Activated CD4-positive, alpha-beta T cell treated with anti-CD3 and anti-CD28 coated beads for 36 hours (primary cell): ENCODE measurements at regions not wholly inside any gene's neighbourhood (a gene's known extent, or its start where the extent isn't known, plus 50 kb on each side); places are given as distances from the start of the nearest gene placed in this dataset.

Source experiments
- ATAC-seq: fragments of 200-7000 bp; cut with Tn5 transposase; one replicate; pipeline ENCODE4 v1.10.0; 2021; ENCODE audit warnings: mild to moderate bottlenecking, moderate library complexity
- CTCF ChIA-PET: fragments of 350-600 bp; sonication (Branson Sonifier 250); formaldehyde crosslinking; loops from one replicate; lab custom pipeline; 2021; ENCODE audit warnings: antibody characterized with exemption; lab: Charles Lee
- POLR2A ChIA-PET: fragments of 350-600 bp; sonication (Branson Sonifier 250); formaldehyde crosslinking; loops from one replicate; lab custom pipeline; 2021; ENCODE audit warnings: antibody characterized with exemption, inconsistent platforms; lab: Charles Lee
- DNase-seq: peaks from one replicate; pipeline ENCODE4 v3.0.0-alpha.2; 2020
- H3K27ac Mint-ChIP-seq: one replicate; pipeline ENCODE4 v1.8.0; 2021; ENCODE audit warnings: mixed read lengths
- H3K27me3 Mint-ChIP-seq: one replicate; pipeline ENCODE4 v1.8.0; 2021; ENCODE audit warnings: mixed read lengths
- H3K36me3 Mint-ChIP-seq: one replicate; pipeline ENCODE4 v1.8.0; 2021; ENCODE audit warnings: low read depth, mixed read lengths
- H3K4me1 Mint-ChIP-seq: one replicate; pipeline ENCODE4 v1.8.0; 2021; ENCODE audit warnings: mixed read lengths
- H3K4me3 Mint-ChIP-seq: one replicate; pipeline ENCODE4 v1.8.0; 2021; ENCODE audit warnings: mild to moderate bottlenecking, moderate library complexity, mixed read lengths
- H3K9me3 Mint-ChIP-seq: one replicate; pipeline ENCODE4 v1.8.0; 2021; ENCODE audit warnings: low read depth, mixed read lengths
- intact Hi-C, 2 experiments: fragments of 100-400 bp; cut with DNase I in 1 of 2; cut with micrococcal nuclease in 1 of 2; formaldehyde crosslinking; loops; one replicate each; pipeline versions ENCODE4 v1.14.2 to v1.15.1; 2022 to 2024; cut with DNase I, micrococcal nuclease

GRCh38 chr15:37793851-37794250, 140.6 kb upstream of the TMCO5A start:
- ATAC-seq (no peak), DNase-seq (no peak)
- Mint-ChIP-seq H3K36me3 (no peaks in the 10 kb centered on the region), H3K4me3 (no peak overlapping the region), H3K4me1 (no peaks in the 10 kb centered on the region), H3K27me3 (peaks cover 3% of the 10 kb centered on the region), H3K27ac (no peak overlapping the region), H3K9me3 (peaks cover 5% of the 10 kb centered on the region)
- ChIA-PET CTCF (no interaction called here), POLR2A (no interaction called here)
- intact Hi-C loops: no loop called here

DNA sequence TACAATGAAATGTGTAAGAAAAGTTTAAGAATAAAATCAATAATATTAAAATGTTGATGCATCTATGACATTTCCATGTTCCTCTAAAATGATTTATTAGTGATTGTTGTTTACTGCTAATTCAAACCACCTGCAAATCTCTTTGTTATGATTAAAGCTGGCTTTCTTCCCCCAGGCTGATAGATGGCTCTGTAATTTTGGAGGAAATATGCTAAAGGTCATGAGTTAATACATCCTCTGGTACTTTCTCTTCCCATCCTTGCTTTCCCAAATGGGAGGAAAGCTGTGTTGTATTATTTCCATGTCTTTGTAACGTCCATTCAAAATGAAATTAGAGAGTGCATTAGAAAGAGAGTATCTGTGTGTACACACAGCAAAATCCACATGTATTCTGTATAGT, 139.5 kb upstream of the TMCO5A start:
- ChIA-PET CTCF (interaction anchor here (1.1 kb wide), 1 partner anchor 11 kb away, joined by 4 read pairs; no protein-coding TSS in a partner anchor), POLR2A (no interaction called here)
- Mint-ChIP-seq H3K27me3 (peaks cover 3% of the 10 kb centered on the region), H3K36me3 (no peaks in the 10 kb centered on the region), H3K4me1 (no peaks in the 10 kb centered on the region), H3K4me3 (no peak overlapping the region), H3K9me3 (peaks cover 5% of the 10 kb centered on the region), H3K27ac (no peak overlapping the region)
- intact Hi-C loops: no loop called here
- ATAC-seq: no peak
- no peak for DNase-seq

DNA sequence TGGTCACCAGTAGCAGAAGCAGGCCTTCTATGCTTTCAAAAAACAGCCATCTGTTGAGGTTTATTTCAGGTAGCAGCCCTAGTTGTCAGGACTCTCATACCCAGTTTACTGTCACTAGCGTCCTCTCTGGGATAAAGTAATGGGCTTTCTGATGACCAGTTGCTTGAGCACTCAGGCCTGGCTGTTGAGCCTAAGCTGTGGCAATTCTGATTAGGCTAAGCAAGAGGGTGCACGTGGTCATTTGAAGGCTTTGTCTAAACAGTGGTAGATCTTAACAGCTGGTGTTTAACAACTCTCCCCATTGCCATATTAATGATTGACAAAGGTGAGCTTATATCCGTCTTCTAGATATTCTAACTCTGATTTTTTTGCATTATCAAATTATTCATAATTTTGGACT, 132.9 kb upstream of the TMCO5A start:
- DNase-seq: no peak
- ATAC-seq: no peak
- Mint-ChIP-seq H3K9me3 (peaks cover 5% of the 10 kb centered on the region), H3K27ac (no peak overlapping the region), H3K4me3 (no peak overlapping the region), H3K4me1 (no peaks in the 10 kb centered on the region), H3K36me3 (no peaks in the 10 kb centered on the region), H3K27me3 (peaks cover 2% of the 10 kb centered on the region)
- ChIA-PET POLR2A (no interaction called here), CTCF (no interaction called here)
- intact Hi-C loops: loop anchor here in 1 of 2 experiments (10.0 kb wide), 1 partner anchor 57 kb away; no protein-coding TSS in a partner anchor

GRCh38 chr15:37806808-37807207, 127.6 kb upstream of the TMCO5A start:
- Mint-ChIP-seq H3K27me3 (peaks cover 2% of the 10 kb centered on the region), H3K9me3 (no peaks in the 10 kb centered on the region), H3K27ac (no peak overlapping the region), H3K4me1 (no peaks in the 10 kb centered on the region), H3K4me3 (no peak overlapping the region), H3K36me3 (no peaks in the 10 kb centered on the region)
- ChIA-PET POLR2A (no interaction called here), CTCF (no interaction called here)
- ATAC-seq (no peak), DNase-seq (no peak)
- intact Hi-C loops: loop anchor here in 1 of 2 experiments (10.0 kb wide), 1 partner anchor 62 kb away; no protein-coding TSS in a partner anchor

DNA sequence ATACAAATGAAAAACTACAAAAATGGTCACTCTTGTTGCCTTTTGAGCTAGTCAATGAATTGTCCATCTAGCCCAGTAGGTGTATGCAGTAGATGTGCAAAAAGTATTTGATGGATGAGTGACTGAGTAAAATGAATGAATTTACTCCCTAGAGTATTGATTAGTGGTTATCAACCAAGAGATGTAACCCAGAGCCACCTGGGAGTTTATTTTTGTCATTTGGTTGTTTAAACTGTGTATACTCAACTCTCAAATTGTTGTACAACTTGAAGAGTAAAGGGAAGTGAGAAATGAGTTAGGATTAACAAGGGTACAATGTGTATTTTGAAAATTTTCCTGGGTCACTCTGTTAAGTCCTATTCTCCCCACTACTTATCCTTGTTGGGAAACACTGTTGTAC, 124.1 kb upstream of the TMCO5A start:
- Mint-ChIP-seq H3K27me3 (peaks cover 2% of the 10 kb centered on the region), H3K4me1 (no peaks in the 10 kb centered on the region), H3K4me3 (no peak overlapping the region), H3K36me3 (no peaks in the 10 kb centered on the region), H3K27ac (no peak overlapping the region), H3K9me3 (no peaks in the 10 kb centered on the region)
- DNase-seq (no peak), ATAC-seq (no peak)
- CTCF ChIA-PET: no interaction called here
- intact Hi-C loops: no loop called here
- POLR2A ChIA-PET: no interaction called here

DNA sequence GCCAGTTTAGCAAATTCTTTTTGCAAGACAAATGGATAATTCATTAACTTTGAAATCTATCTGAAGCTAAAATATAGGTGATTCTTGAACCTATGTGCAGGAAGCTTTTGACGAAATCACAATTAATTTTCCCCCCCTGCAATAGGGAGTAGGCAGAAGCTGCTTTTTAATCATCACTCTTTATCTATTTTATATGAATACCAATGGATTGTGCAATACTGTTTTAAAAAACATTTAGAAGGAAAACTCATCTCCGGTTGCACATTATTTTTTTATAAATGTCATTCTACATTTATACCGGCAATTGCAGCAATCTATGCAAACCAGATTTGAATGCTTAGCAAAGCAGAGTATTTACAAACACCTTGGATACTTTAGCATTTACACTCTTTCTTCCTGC, 121.1 kb upstream of the TMCO5A start:
- ATAC-seq: no peak
- Mint-ChIP-seq H3K36me3 (no peaks in the 10 kb centered on the region), H3K9me3 (no peaks in the 10 kb centered on the region), H3K4me3 (no peak overlapping the region), H3K27ac (no peak overlapping the region), H3K27me3 (peaks cover 2% of the 10 kb centered on the region), H3K4me1 (no peaks in the 10 kb centered on the region)
- intact Hi-C loops: no loop called here
- ChIA-PET CTCF (interaction anchor here (0.6 to 0.8 kb wide), 2 partner anchors 23 to 105 kb away, joined by 3 read pairs; no protein-coding TSS in a partner anchor), POLR2A (no interaction called here)
- no peak for DNase-seq

- no peak overlapping the region for H3K4me3 Mint-ChIP-seq
- ChIA-PET POLR2A (no interaction called here), CTCF (no interaction called here)
- DNase-seq: no peak
- H3K36me3 Mint-ChIP-seq: no peaks in the 10 kb centered on the region
- H3K27ac Mint-ChIP-seq: no peak overlapping the region
- ATAC-seq: no peak
- intact Hi-C loops: no loop called here
- H3K9me3 Mint-ChIP-seq: no peaks in the 10 kb centered on the region
- no peaks in the 10 kb centered on the region for H3K4me1 Mint-ChIP-seq
- H3K27me3 Mint-ChIP-seq: peaks cover 2% of the 10 kb centered on the region
These were observed 119.5 kb upstream of the TMCO5A start for GRCh38 chr15:37814847-37815515.

GRCh38 chr15:37818152-37818677, 116.2 kb upstream of the TMCO5A start:
- no peaks in the 10 kb centered on the region for H3K36me3 Mint-ChIP-seq
- intact Hi-C loops: no loop called here
- H3K4me3 Mint-ChIP-seq: no peak overlapping the region
- H3K4me1 Mint-ChIP-seq: no peaks in the 10 kb centered on the region
- H3K27ac Mint-ChIP-seq: no peak overlapping the region
- no peak for DNase-seq
- CTCF ChIA-PET: interaction anchor here (0.6 to 0.9 kb wide), 2 partner anchors 19 to 49 kb away, joined by 3 to 4 read pairs; no protein-coding TSS in a partner anchor
- POLR2A ChIA-PET: no interaction called here
- H3K27me3 Mint-ChIP-seq: peaks cover 2% of the 10 kb centered on the region
- ATAC-seq: no peak
- H3K9me3 Mint-ChIP-seq: no peaks in the 10 kb centered on the region

GRCh38 chr15:37819191-37819590, 115.2 kb upstream of the TMCO5A start:
- CTCF ChIA-PET: no interaction called here
- DNase-seq: no peak
- no peak overlapping the region for H3K27ac Mint-ChIP-seq
- intact Hi-C loops: no loop called here
- POLR2A ChIA-PET: no interaction called here
- no peaks in the 10 kb centered on the region for H3K9me3 Mint-ChIP-seq
- no peaks in the 10 kb centered on the region for H3K4me1 Mint-ChIP-seq
- no peaks in the 10 kb centered on the region for H3K27me3 Mint-ChIP-seq
- no peak for ATAC-seq
- H3K36me3 Mint-ChIP-seq: no peaks in the 10 kb centered on the region
- H3K4me3 Mint-ChIP-seq: no peak overlapping the region

DNA sequence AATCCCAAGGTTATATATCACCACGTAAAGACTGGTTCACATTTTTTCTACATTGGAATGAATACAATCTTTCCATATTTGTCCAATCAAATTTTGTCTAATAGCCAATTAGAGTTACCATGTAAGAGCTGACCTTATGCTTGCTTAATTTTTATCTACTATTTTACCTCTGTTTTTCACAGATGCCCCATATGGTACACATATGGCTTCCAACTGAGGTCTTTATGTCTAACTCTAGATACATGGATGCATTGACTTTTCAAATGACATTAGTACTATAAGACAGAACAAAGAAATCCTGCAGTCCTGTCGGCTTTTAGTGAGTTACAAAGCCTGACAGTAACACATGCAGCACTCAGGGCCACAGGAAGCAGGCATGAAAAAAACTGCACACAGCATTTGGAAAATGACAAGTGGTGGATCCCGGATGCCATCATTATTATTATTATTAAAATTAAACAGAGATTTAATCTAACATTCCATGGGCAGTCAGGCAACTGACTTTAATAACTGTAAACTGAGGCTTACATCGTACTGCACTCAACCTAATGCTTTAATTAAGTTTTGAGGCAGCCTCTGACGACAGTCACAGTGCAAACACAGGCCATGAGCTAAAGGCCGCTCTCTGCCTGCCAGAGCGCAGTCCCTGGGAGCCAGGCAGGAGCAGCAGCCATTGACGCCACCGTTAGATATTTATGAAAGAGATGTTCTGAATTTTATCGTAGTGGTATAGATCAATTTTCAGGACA, 113.9 kb upstream of the TMCO5A start:
- H3K9me3 Mint-ChIP-seq: no peaks in the 10 kb centered on the region
- CTCF ChIA-PET: no interaction called here
- POLR2A ChIA-PET: no interaction called here

DNA sequence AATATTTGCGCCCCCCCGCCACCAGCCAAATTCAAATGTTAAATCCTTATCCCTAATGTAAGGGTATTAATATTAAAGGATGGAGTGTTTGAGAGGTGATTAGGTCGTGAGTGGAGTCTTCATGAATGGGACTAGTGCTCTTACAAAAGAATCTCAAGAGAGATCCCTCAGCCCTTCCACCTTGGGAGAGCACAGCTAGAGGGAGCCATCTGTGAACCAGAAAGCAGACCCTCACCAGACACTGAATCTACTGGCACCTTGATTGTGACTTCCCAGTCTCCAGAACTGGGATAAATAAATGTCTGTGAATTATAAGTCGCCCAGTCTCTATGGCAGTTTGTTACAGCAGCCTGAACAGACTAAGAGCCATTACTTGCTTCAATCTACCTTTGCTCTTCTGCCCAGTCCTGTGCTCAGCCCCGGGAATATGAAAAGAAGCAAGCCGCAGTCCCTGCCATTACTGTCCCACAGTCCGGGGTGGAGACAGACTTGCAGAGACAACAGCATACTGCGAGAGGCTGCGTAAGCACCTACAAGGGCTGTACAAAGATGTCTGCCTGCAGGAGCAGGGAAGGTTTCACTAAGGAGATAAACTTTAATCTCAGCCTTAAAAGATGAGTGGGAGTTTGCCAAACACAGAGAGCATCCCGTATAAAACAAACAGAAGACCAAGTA, 110.7 kb upstream of the TMCO5A start:
- Mint-ChIP-seq H3K36me3 (no peaks in the 10 kb centered on the region), H3K4me3 (no peak overlapping the region), H3K9me3 (no peaks in the 10 kb centered on the region), H3K4me1 (no peaks in the 10 kb centered on the region), H3K27me3 (peaks cover 9% of the 10 kb centered on the region), H3K27ac (no peak overlapping the region)
- POLR2A ChIA-PET: no interaction called here
- CTCF ChIA-PET: interaction anchor here (0.6 kb wide), 1 partner anchor 589 kb away, joined by 3 read pairs; no protein-coding TSS in a partner anchor
- intact Hi-C loops: no loop called here
- no peak for ATAC-seq
- no peak for DNase-seq

More for the DNA sequence above, 113.9 kb upstream of the TMCO5A start:
- no peak for ATAC-seq
- intact Hi-C loops: no loop called here
- peaks cover 5% of the 10 kb centered on the region for H3K27me3 Mint-ChIP-seq
- no peaks in the 10 kb centered on the region for H3K36me3 Mint-ChIP-seq
- H3K27ac Mint-ChIP-seq: no peak overlapping the region
- no peak for DNase-seq
- no peaks in the 10 kb centered on the region for H3K4me1 Mint-ChIP-seq
- H3K4me3 Mint-ChIP-seq: no peak overlapping the region
